Ureter (tissue), 1 donor: ENCODE measurements at regions not wholly inside any gene's neighbourhood (a gene's known extent, or its start where the extent isn't known, plus 50 kb on each side); places are given as distances from the start of the nearest gene placed in this dataset.

Source experiments
- DNase-seq: peaks from one replicate; pipeline ENCODE4 v3.0.0-alpha.2; 2020; ENCODE audit warnings: low spot score
- donor health status: DM: yes; HTN: yes; CAD: no.

- DNase-seq, result no peak
Measured at GRCh38 chr21:16304174-16305095, 574.7 kb downstream of the USP25 start.

GRCh38 chr21:16305686-16306085, 575.9 kb downstream of the USP25 start:
- DNase-seq, result no peak

- DNase-seq, result no peak
Measured at GRCh38 chr21:16307256-16307655, 577.5 kb downstream of the USP25 start.

- DNase-seq, result no peak
Measured at GRCh38 chr21:16308269-16308668, 578.5 kb downstream of the USP25 start.

GRCh38 chr21:16309250-16309971, 579.6 kb downstream of the USP25 start:
- DNase-seq, result no peak

- no peak for DNase-seq
Measured at GRCh38 chr21:16310176-16310575, 580.4 kb downstream of the USP25 start.

- no peak for DNase-seq
Measured at GRCh38 chr21:16311229-16311628, 581.4 kb downstream of the USP25 start.

GRCh38 chr21:16312321-16312720, 582.5 kb downstream of the USP25 start:
- DNase-seq, result no peak

GRCh38 chr21:16315223-16315622, 585.4 kb downstream of the USP25 start:
- DNase-seq, result no peak

- DNase-seq, result no peak
Measured at GRCh38 chr21:16318651-16319300, 589.0 kb downstream of the USP25 start.

GRCh38 chr21:16320110-16320509, 590.3 kb downstream of the USP25 start:
- DNase-seq, result no peak

GRCh38 chr21:16322454-16322853, 592.7 kb downstream of the USP25 start:
- no peak for DNase-seq

- DNase-seq, result no peak
Measured at GRCh38 chr21:16323596-16323995, 593.8 kb downstream of the USP25 start.

GRCh38 chr21:16324630-16325029, 594.8 kb downstream of the USP25 start:
- no peak for DNase-seq

- DNase-seq, result no peak
Measured at GRCh38 chr21:16330082-16330907, 600.5 kb downstream of the USP25 start.

GRCh38 chr21:16330908-16331268, 601.1 kb downstream of the USP25 start:
- DNase-seq, result no peak

GRCh38 chr21:16337266-16337665, 607.5 kb downstream of the USP25 start:
- DNase-seq, result no peak

- DNase-seq, result no peak
Measured at GRCh38 chr21:16342932-16343331, 613.1 kb downstream of the USP25 start.

- DNase-seq, result no peak
Measured at GRCh38 chr21:16343776-16344175, 614.0 kb downstream of the USP25 start.

- DNase-seq, result no peak
Measured at GRCh38 chr21:16345757-16346156, 616.0 kb downstream of the USP25 start.

- DNase-seq, result no peak
Measured at GRCh38 chr21:16347223-16347622, 617.4 kb downstream of the USP25 start.

- no peak for DNase-seq
Measured at GRCh38 chr21:16353764-16354163, 624.0 kb downstream of the USP25 start.
